NCI-H526 treated with DMSO at 0.1 percent for 48 hours (cell line): ENCODE measurements at regions not wholly inside any gene's neighbourhood (a gene's known extent, or its start where the extent isn't known, plus 50 kb on each side); places are given as distances from the start of the nearest gene placed in this dataset.
"Not testable (repeated sequence)": the region's sequence is repeated elsewhere in the genome, so short reads cannot be mapped to it uniquely, and the experiment has no call there.

ENCODE experiments used
- DNase-seq: peaks from one replicate; lab custom pipeline; 2025; lab: John Stamatoyannopoulos, UW

DNA sequence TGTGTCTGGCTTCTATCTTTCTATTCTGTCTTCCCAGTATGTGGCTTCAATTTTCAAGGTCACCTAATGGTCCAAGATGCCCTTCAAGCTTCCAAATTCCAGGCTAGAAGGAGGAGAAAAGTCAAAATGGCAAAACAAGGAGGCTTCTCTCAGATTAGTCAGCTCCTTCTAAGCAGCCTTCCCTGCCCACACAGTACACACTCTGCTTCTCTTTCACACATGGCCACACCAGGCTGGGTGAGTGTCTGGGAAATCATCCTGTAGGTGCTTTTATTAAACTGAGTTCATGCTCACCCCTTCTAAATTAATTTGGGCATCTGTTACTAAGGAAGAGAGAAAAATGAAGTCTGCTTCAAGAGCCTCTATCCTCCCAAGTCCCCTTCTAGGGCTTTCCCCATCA lies 277.2 kb upstream of the MGAT5 start:
- DNase-seq = no peak

DNA sequence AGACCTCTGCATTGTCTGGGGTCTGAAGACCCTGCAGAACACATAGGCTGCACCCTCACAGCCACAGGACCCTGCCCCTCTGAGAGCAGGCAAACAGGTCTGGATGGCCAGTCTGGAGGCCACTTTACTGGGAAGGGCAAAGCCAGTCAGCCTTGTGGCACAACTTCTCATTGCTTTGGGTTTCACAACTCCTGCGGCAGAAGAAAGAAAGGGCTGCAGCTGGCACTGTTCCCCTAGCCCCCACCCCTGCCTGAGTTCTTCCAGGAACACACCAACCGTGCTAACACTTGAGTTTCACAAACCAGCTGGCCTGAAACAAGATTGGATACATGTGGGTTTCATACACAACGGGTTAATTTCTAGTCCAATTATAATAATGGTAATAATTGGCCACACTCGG lies 276.5 kb upstream of the MGAT5 start:
- DNase-seq = no peak

DNA sequence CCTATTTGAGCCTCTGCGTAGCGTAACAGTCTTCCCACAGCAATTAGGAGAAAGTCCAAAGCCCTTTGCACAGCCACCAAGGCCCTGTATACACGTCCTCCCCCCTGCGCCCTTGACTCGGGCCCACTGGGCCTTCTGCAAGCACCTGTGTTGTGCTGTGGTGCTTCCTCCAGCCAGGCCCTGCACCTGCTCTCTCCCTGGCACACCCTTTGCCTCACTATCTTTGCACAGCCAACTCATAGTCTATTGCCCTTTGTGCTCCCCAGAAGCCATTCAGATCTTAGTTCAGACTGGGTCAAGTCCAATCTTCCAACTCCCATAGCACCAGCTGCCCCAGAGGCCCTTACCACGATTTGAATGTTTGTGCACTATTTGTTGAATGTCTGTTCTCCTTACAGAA lies 271.6 kb upstream of the MGAT5 start:
- no peak for DNase-seq

DNA sequence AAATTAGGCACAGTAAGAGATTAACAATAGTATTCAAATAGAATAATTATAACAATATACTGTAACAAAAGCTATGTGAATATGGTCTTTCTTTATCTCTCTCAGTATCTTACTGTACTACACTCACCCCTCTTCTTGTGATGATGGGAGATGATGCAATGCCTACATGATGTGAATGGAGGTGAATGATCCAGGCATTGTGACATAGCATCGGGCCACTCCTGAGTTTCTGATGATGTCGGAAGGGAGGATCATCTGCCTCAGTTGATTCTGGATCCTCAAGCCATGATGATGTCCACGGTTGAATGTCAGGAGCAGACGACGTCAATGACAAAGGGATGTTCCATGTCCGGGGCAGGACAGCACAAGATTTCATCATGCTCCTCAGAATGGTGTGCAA lies 268.3 kb upstream of the MGAT5 start:
- DNase-seq = no peak

DNA sequence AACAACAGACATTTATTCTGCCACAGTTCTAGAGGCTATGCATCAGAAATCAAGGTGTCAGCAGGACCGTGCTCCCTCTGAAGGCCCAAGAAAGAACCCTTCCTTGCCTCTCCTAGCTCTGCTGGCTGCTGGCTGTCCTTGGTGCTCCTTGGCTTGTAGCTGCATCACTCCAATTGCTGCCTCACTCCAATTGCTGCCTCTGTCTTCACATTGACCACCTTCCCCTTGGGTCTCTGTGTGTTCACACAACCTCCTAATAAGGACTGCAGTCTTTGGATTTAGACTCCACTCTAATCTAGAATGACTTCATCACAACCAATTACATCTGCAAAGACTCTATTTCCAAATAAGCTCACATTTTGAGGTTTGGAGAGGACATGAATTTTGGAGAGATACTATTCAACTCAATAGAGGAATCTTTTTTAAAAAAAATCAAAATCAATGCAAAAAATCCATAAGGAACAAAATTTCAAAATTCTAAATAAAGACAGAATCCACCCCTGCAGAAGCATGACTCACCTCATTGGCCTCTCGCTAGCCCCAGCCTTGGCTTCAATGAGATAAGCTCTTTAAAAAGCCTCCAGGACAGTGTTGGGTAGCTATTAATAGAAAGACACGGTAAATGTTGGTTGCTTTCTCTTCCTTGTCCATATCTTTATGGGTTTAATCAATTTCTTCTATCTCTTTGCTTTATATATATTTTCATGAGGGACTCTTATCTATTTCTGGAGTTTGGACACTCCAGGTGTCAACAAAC lies 267.6 kb upstream of the MGAT5 start:
- no peak for DNase-seq

DNA sequence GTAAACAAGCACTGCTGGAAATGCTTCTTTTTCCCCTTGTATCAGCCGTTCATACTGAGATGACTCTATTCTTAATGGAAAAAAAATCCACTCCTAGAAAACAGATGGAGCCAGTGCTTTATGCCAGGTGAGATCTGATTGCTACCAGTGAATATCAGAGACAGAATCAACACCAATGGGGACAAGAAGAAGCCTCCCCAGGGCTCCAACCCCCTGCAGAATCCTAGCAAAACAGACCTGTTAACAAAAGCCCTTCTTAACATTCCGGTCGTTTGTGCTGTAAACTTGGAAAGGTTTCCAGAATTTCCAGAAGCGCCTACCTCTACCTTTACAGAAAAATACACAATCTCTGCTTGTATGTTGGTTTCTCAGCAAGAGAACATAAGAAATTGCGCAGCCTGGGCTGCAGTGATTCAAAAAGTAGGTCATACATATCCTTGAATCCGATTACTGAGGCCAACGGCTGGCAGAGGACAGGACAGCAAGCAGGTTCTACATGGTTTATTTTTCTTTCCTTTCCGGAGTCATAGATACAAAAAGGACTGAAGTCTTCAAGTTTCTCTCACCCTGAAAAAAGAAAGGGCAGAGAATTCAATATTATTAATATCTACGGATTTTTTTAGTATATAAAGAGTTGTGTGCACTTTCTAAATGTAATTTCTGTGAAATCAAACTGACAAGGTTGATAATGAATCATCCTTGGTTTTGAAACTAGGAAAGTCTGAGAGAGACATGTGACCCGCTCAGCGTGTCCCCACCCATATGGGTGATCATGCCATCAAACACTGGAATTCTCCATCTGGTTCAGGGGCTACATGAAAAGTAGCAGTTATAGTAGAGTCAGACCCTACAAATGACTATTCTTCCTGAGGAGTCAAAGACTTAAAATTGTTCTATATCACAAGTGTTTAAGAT lies 266.7 kb upstream of the MGAT5 start:
- DNase-seq = no peak

DNA sequence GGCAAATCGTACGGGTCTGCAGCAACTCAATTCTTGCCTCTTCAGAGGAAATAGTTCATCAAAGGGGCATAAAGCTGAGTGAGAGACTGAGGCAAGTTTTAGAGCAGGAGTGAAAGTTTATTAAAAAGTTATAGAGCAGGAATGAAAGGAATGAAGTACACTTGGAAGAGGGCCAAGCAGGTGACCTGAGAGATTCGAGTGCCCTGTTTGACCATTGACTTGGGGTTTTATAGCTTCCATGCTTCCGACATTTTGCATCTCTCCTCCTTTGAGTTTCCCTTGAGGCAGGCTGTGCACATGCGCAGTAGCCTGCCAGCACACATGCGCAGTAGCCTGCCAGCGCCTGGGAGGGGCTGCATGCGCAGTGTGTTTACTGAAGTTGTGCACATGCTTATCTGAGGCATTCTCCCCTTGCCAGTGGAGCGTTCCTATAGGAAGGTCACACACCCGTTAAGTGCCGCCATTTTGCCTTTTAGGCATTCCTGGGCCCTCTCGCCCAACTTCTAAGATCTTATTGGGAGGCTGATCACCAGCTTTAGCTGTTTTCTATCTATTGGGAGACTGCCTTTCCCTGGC lies 265.5 kb upstream of the MGAT5 start:
- DNase-seq = no peak

DNA sequence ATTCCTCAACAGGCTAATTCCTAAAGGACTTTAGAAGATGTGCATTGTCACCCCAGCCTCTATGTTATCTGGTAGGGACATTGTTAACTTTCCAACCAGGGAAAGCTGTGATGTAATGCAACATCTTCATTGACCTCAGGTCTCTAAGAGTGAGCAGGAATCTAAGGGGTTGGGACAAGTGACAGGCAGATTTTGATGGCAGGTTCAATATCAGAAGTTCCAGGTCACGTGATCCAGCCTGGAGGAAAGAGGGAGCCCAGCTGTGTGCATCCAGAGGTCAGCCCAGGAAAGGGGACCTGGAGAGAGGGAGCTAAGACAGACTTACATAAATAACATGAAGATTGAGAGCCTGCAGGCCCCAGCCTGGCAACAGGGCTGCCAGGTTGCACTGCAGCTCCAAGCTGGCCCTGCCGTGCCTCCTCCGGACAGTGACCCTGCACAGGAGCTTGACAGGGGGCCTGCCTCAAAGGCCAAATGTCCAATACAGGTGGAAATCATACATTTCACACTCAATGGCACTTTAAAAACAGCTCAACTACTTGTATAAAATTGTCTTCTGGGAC lies 262.2 kb upstream of the MGAT5 start:
- DNase-seq = no peak

DNA sequence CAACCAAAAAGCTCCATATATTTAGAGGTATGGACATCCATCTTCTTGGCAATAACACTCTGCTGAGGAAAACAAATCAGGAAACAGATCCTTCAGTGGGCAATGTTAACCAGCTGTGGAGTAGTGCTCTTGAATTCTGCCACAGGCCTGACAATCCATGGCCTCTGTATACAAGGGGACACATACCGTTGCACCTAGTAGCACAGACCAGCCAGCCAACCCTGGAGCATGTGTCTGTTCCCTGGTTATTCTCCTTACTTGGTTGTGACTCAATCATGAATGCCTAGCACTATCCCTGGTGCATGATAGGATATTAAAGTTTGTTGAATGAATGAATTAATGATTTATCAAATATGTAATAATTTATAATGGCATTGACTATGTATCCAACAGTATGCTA lies 261.4 kb upstream of the MGAT5 start:
- no peak for DNase-seq

DNA sequence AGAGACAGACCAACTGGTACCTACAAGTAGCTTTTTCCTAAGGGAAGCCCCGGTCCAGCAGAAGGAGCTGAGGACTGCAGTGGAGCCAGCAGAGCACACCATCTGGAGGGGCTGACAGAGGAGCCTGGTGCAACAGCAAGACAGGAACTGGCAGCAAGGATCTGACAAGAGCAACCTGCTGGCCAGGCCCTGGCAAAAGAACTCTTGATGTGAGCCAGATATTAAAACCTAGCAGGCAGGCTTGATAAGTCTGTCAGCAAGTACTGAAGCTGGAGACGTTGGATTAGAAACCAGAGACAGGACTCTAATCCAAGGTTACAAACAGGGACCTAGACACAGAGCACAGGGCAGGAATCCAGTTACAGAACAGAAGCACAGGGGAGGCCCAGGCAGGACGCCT lies 260.7 kb upstream of the MGAT5 start:
- no peak for DNase-seq

DNA sequence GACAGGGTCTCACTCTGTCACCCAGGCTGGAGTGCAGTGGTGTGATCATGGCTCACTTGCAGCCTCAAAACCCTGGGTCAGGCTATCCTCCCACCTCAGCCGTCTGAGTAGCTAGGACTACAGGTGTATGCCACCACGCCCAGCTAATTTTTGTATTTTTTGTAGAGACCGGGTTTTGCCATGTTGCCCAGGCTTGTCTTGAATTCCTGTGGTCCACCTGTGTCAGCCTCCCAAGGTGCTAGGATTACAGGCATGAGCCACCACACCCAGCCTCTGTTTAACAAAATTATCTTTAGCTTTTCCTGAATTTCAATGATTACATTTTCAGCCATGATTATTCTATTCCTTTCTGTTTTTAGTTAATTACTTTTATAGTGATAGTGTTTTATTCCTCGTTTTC lies 255.1 kb upstream of the MGAT5 start:
- DNase-seq = not testable (repeated sequence)

DNA sequence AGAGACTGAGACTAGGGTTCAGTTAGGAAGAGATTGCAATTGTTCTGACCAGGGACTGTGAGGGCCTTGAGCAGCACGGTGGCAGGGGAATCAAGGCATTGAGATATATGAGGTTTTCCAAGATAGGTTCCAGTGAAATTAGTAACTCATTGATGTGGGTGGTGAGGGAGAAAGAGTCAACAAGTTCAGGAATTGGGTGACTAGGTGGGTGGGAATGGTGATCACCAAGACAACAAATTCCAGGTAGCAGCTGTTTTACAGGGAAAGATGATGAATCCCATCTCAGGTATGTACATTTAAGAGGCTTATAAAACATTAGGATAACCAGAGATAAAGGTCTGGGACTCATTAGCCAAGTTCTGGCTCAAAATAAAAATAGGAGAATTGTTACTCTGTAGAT lies 251.5 kb upstream of the MGAT5 start:
- no peak for DNase-seq

DNA sequence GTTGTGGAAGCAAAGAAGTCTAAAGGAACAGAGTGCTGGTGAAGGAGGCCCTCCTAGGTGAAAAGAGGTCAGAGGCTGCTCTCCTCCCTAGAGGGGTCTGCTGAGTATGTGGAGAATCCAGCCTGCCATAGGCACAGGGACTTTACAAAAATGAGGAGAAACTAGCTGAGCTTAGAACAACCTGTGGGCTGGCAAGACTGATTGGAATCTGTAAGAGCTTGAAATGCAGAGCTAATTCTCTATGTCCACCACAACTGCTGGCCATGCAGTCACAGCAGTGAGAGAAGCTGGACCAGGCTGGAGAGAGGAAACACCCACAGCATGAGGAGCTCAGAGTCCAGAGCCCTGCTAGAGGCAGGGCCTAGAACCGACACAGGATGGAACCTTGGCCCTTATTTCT lies 251.0 kb upstream of the MGAT5 start:
- no peak for DNase-seq

DNA sequence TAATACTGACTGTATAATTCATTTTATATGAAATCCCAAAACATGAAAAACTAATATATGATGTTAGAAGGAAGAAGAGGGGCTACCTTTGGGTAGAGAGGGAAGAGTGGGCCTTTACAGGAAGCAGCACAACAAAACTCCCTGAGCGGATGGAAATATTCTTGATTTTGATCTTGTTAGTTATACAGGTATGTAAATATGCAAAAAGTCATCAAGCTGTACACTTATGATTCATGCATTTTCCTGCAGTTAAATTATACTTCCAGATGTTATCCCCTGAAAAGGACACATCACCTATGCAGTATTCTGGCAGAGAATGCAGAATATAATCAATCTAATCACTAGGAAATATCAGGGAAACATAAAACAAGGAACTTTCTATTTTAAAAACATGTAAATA lies 249.4 kb upstream of the MGAT5 start:
- DNase-seq = no peak

DNA sequence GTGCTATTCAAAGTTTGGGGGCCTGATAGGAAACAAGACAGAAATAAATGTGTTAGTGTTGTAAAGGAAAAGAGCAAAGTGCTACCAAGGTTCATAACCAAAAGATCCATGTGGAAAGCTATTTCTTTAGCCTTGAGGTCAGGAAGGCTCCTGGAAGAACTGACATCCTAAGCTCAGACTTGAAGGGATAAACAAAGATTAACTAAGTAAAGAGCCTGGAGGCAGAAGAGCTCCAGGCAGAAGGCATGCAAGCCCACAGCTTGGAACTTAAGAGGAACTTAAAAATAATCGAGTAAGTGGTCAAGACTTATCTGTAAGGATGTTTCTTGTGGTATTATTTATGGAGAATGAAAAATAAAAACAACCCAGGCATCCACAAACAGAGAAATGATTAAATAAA lies 245.0 kb upstream of the MGAT5 start:
- no peak for DNase-seq

DNA sequence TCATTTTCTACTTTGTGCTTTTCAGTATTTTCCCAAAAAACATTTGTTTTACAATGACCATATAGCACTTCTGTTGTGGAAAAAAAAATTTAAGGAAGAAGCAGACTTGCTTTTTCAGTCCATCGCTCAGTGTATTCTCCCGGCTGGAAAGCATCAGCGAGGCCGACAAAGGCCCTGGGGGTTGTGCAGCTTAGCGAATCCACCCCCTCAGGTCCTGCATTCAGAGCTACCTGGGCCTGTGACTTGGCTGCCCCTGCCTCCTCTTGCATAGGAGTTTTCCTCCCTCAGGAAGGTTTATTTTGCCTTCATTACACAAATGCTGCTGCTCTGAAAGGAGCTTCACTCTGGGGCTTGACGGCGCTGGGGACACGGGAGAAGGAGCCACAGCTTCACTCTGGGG lies 244.4 kb upstream of the MGAT5 start:
- DNase-seq = no peak

DNA sequence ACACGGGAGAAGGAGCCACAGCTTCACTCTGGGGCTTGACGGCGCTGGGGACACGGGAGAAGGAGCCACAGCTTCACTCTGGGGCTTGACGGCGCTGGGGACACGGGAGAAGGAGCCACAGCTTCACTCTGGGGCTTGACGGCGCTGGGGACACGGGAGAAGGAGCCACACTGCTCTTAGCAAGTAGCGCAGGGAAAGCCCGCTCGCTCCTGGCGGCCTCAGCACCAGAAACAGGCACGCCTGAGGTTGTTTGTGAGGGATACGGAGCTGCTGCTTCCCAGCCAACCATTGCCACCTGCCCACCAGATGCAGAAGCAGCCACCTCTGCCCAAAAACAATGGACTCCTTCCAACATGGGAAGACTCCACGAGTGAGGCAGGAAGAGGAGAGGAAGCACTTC lies 244.0 kb upstream of the MGAT5 start:
- DNase-seq = not testable (repeated sequence)

DNA sequence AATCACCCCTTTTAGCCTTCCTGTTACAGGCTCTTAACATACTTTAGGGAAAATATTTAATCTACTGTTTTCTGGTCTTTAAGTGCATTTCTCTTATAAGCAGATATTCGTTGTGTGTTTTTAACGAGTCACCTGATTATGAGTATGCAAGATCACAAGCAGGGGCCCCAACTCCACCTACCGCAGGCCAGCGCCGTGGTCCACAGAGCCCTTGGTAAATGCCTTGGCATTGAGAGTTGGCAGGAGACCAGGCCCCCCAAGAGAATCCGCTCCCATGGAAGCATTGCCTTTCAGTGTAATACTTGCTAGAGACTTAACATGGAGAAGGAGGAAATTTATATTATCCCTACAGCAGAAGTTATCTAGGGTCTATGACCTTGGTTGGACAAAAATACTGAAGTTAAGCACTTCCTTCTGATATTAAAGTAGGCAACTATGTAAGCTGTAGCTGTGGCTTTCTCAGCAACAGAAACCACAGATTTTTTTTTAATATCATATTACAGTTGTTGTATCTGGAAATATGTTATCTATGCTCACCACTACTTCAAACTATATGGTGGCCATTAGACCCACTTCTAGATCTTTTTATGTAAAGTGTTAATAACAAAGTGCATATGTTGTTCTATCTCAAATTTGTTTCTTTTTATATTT lies 241.8 kb upstream of the MGAT5 start:
- DNase-seq = no peak

DNA sequence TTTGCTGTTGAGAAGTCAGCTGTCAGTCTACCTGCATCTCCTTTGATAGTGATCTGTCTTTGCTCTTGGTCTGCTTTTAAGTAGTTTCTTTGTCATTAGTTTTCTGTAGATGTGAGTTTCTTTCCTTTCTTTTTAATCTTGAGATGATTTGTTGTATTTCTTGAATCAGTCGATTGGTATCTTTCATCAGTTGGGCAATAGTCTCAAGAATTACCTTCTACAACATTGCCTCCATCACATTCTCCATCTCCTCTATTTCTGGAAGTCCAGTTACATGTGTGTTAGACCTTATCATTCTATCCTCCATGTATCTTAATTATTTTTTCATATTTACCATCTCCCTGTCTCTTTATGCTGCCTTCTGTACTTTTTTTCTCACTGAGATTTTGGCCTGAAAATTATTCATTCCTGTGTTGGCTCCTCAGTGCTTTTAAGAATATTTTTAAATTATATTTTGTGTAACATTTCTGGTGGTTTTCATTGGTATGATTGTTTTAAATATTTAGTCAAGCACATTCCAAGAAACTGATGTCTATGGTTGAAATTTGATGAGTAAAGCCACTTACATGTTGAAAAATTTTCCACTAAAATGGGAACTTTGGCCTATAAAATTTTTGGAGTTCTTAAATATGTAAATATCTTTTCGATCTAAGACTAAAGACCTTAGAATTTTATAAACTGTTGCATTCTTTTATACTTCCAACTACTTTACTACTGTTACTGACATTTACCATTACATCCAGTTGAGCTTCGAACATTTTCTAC lies 239.5 kb upstream of the MGAT5 start:
- DNase-seq = no peak

DNA sequence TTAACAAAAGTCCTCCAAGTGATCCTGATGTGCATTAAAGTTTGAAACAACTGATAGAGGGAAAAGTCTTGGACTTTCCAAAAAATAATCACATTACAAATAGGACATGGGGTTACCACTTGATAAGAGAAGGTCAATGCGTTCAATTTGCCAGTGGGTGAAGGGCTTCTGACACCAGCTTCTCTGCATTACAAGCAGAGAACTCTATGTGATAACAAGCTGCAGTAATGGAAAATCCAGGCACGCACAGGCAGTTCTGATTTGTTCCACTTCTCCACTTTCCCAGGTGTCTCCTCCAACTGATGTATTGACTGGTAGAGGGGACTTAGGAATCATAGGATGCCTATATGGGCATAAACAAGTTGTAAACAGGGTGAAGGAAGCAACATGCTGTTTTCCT lies 234.0 kb upstream of the MGAT5 start:
- DNase-seq = no peak

DNA sequence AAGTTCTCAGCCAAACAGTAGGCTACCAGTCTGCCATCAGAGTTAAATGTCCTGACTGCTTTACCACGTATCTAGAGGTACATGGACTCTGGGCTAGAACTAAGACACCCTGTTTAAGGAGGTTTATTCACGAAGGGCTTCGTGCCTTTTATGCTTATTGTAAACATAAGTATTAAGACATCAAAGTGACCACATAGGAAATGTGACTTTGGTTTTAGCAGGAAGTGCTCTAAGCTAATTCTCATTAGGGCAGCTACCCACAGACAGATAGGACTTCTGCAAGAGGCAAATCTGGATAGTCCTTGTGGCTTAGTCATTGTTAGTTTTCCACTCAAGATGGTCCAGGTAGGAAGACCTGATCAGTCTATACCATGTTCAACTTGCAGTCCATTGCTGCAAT lies 233.3 kb upstream of the MGAT5 start:
- DNase-seq = no peak
